ENCODE measurements at regions not wholly inside any gene's neighbourhood (a gene's known extent, or its start where the extent isn't known, plus 50 kb on each side); places are given as distances from the start of the nearest gene placed in this dataset.

DNA sequence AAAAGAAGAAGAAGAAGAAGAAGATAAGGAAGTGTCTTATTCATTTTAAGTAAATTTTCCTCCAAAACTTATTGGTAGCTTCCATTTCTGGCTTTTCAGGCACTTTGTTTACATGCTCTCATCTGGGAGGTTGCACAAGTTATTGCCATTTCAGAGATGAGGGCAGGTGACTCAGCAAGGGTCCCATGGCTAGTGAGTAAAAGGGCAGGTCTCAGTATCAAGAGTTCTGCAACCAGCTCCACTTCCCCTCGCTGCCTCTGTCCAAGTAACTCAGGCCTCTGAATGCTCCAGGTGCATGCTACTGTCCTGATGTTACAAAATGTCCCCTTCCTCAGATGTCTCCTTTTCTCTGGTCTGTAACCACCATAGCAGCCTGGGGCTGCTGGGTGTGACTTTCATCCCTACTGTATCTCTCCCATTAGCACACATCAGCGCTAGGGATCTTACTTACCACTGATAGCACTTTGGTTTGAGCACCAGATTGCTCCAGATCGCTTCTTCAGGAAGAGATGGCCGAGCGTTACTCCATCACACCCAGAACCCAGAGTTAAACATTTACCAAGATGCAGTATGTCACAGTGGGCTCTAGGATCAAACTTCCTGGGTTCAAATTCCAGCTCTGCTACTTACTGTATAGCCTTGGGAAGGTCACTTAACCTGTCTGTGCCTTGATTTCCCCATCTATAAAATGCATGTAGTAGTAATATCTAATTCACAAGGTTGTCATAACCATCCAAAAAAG, 57.4 kb upstream of the LAPTM4A start:
- H3K27me3 Mint-ChIP-seq: peaks cover 35% of the 10 kb centered on the region
- intact Hi-C loops (cut with micrococcal nuclease): no loop called here
- H3K9me3 Mint-ChIP-seq (ENCODE audit: insufficient read depth): no peaks in the 10 kb centered on the region
- CTCF ChIA-PET: interaction anchor here (0.7 kb wide), 1 partner anchor 78 kb away, joined by 3 read pairs; no protein-coding TSS in a partner anchor
- WGBS (ENCODE audit: insufficient coverage): 85% methylated on average over 5 of the region's 5 CpGs
- Histone ChIP-seq H2AFZ (ENCODE audit: insufficient read depth, low read depth, low read length, poor library complexity, severe bottlenecking) (no peak overlapping the region), H3K27me3 (replicated peaks in 1 of 4; ENCODE audit: control extremely low read depth in 1 of 4, control insufficient read depth in 3 of 4, insufficient read depth in 4 of 4, low read length in 3 of 4) (peaks cover 0 to 13% (median 2%) of the 10 kb centered on the region in 4 experiments), H3K36me3 (replicated peaks in 1 of 2; ENCODE audit: control extremely low read depth in 1 of 2, control insufficient read depth in 1 of 2, extremely low read depth in 1 of 2, insufficient read depth in 2 of 2, low read length in 1 of 2) (no peaks in the 10 kb centered on the region), H3K27ac (ENCODE audit: low read length in 2 of 2) (no peak overlapping the region), H3K4me3 (ENCODE audit: control extremely low read depth in 1 of 5, extremely low read depth in 1 of 5, insufficient read depth in 1 of 5, low read depth in 2 of 5, low read length in 4 of 5) (no peak overlapping the region), H3K9me3 (ENCODE audit: control extremely low read depth in 1 of 3, control insufficient read depth in 2 of 3, insufficient read depth in 1 of 3, low read length in 2 of 3) (peaks cover 0 to 16% (median 0%) of the 10 kb centered on the region in 3 donors), H3K9ac (ENCODE audit: low read length) (no peak overlapping the region), H3K79me2 (ENCODE audit: control insufficient read depth, insufficient read depth, low read length) (no peaks in the 10 kb centered on the region), H3K4me1 (ENCODE audit: control insufficient read depth in 2 of 2, insufficient read depth in 2 of 2, low read length in 2 of 2) (peaks cover 0 to 5% of the 10 kb centered on the region in 2 donors), H4K20me1 (ENCODE audit: control insufficient read depth, insufficient read depth, low read length, poor library complexity, severe bottlenecking) (no peaks in the 10 kb centered on the region), H3K4me2 (replicated peaks; ENCODE audit: low read depth, low read length, poor library complexity, severe bottlenecking) (no peak overlapping the region)
- no peaks in the 10 kb centered on the region for H3K4me1 Mint-ChIP-seq
- no peak for DNase-seq
- TF ChIP-seq EZH2 (IDR thresholded peaks at IDR 0.05; ENCODE audit: borderline replicate concordance, insufficient read depth, low read depth, low read length, poor library complexity, severe bottlenecking) (no peak), CTCF (IDR thresholded peaks at IDR 0.05) (no peak)
- H3K4me3 Mint-ChIP-seq: no peak overlapping the region
- no peak overlapping the region for H3K27ac Mint-ChIP-seq
- POLR2A ChIA-PET: no interaction called here
- no peak for ATAC-seq (ENCODE audit: low read depth)

- Histone ChIP-seq H3K9ac (ENCODE audit: low read length) (no peak overlapping the region), H2AFZ (ENCODE audit: insufficient read depth, low read depth, low read length, poor library complexity, severe bottlenecking) (no peak overlapping the region), H4K20me1 (ENCODE audit: control insufficient read depth, insufficient read depth, low read length, poor library complexity, severe bottlenecking) (no peaks in the 10 kb centered on the region), H3K27me3 (replicated peaks in 1 of 4; ENCODE audit: control extremely low read depth in 1 of 4, control insufficient read depth in 3 of 4, insufficient read depth in 4 of 4, low read length in 3 of 4) (peaks cover 0 to 13% (median 2%) of the 10 kb centered on the region in 4 experiments), H3K4me1 (ENCODE audit: control insufficient read depth in 2 of 2, insufficient read depth in 2 of 2, low read length in 2 of 2) (peaks cover 0 to 5% of the 10 kb centered on the region in 2 donors), H3K4me3 (ENCODE audit: control extremely low read depth in 1 of 5, extremely low read depth in 1 of 5, insufficient read depth in 1 of 5, low read depth in 2 of 5, low read length in 4 of 5) (no peak overlapping the region), H3K27ac (ENCODE audit: low read length in 2 of 2) (no peak overlapping the region), H3K9me3 (ENCODE audit: control extremely low read depth in 1 of 3, control insufficient read depth in 2 of 3, insufficient read depth in 1 of 3, low read length in 2 of 3) (peaks cover 0 to 16% (median 3%) of the 10 kb centered on the region in 3 donors), H3K4me2 (replicated peaks; ENCODE audit: low read depth, low read length, poor library complexity, severe bottlenecking) (no peak overlapping the region), H3K79me2 (ENCODE audit: control insufficient read depth, insufficient read depth, low read length) (no peaks in the 10 kb centered on the region), H3K36me3 (replicated peaks in 1 of 2; ENCODE audit: control extremely low read depth in 1 of 2, control insufficient read depth in 1 of 2, extremely low read depth in 1 of 2, insufficient read depth in 2 of 2, low read length in 1 of 2) (no peaks in the 10 kb centered on the region)
- DNase-seq: no peak
- Mint-ChIP-seq H3K9me3 (ENCODE audit: insufficient read depth) (peaks cover 2% of the 10 kb centered on the region), H3K27me3 (peaks cover 35% of the 10 kb centered on the region), H3K4me1 (no peaks in the 10 kb centered on the region), H3K4me3 (no peak overlapping the region), H3K27ac (no peak overlapping the region)
- ChIA-PET POLR2A (no interaction called here), CTCF (interaction anchor here (0.7 to 0.9 kb wide), 2 partner anchors 13 to 154 kb away, joined by 3 read pairs; no protein-coding TSS in a partner anchor)
- WGBS (ENCODE audit: insufficient coverage): 92% methylated on average over 5 of the region's 5 CpGs
- intact Hi-C loops (cut with micrococcal nuclease): no loop called here
- no peak for TF ChIP-seq EZH2 (IDR thresholded peaks at IDR 0.05; ENCODE audit: borderline replicate concordance, insufficient read depth, low read depth, low read length, poor library complexity, severe bottlenecking)
- TF ChIP-seq CTCF (IDR thresholded peaks at IDR 0.05): no peak
- ATAC-seq (ENCODE audit: low read depth): no peak
These were observed 56.3 kb upstream of the LAPTM4A start for GRCh38 chr2:20107776-20108175.

All from B cell (primary cell).